ENCODE measurements at regions not wholly inside any gene's neighbourhood (a gene's known extent, or its start where the extent isn't known, plus 50 kb on each side); places are given as distances from the start of the nearest gene placed in this dataset.

- H3K27ac Mint-ChIP-seq (ENCODE audit: unreplicated experiment), result no peak overlapping the region
- no peak overlapping the region for H3K4me3 Mint-ChIP-seq
- no peak for DNase-seq (ENCODE audit: low read depth, low spot score)
- no peaks in the 10 kb centered on the region for H3K27me3 Mint-ChIP-seq (ENCODE audit: low read depth)
- H3K36me3 Mint-ChIP-seq (ENCODE audit: low read depth), result peaks cover 5% of the 10 kb centered on the region
- TF ChIP-seq, protein P1, sequence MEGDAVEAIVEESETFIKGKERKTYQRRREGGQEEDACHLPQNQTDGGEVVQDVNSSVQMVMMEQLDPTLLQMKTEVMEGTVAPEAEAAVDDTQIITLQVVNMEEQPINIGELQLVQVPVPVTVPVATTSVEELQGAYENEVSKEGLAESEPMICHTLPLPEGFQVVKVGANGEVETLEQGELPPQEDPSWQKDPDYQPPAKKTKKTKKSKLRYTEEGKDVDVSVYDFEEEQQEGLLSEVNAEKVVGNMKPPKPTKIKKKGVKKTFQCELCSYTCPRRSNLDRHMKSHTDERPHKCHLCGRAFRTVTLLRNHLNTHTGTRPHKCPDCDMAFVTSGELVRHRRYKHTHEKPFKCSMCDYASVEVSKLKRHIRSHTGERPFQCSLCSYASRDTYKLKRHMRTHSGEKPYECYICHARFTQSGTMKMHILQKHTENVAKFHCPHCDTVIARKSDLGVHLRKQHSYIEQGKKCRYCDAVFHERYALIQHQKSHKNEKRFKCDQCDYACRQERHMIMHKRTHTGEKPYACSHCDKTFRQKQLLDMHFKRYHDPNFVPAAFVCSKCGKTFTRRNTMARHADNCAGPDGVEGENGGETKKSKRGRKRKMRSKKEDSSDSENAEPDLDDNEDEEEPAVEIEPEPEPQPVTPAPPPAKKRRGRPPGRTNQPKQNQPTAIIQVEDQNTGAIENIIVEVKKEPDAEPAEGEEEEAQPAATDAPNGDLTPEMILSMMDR (conservative IDR thresholded peaks at IDR 0.05), result no peak
- H3K9me3 Mint-ChIP-seq, result peaks cover 15% of the 10 kb centered on the region
- no peaks in the 10 kb centered on the region for H3K4me1 Mint-ChIP-seq
Observed at GRCh38 chr2:172680436-172681068, 55.1 kb upstream of the RAPGEF4 start.

GRCh38 chr2:172685467-172685866, 50.2 kb upstream of the RAPGEF4 start:
- no peak overlapping the region for H3K4me3 Mint-ChIP-seq
- no peaks in the 10 kb centered on the region for H3K27me3 Mint-ChIP-seq (ENCODE audit: low read depth)
- peaks cover 28% of the 10 kb centered on the region for H3K9me3 Mint-ChIP-seq
- H3K36me3 Mint-ChIP-seq (ENCODE audit: low read depth), result peaks cover 11% of the 10 kb centered on the region
- no peak overlapping the region for H3K27ac Mint-ChIP-seq (ENCODE audit: unreplicated experiment)
- TF ChIP-seq, protein P1 (conservative IDR thresholded peaks at IDR 0.05), result no peak
- DNase-seq (ENCODE audit: low read depth, low spot score), result no peak
- H3K4me1 Mint-ChIP-seq, result no peaks in the 10 kb centered on the region

Measured in neural crest cell (in vitro differentiated cells).